Kidney capillary endothelial cell (primary cell): ENCODE measurements at regions not wholly inside any gene's neighbourhood (a gene's known extent, or its start where the extent isn't known, plus 50 kb on each side); places are given as distances from the start of the nearest gene placed in this dataset.
A peak's percentile ranks its signal among the peaks of the same experiment; 100 is the strongest.
"Not testable (repeated sequence)": the region's sequence is repeated elsewhere in the genome, so short reads cannot be mapped to it uniquely, and the experiment has no call there.

ENCODE experiments used
- DNase-seq: peaks from one replicate; pipeline ENCODE4 v3.0.0-alpha.2; 2018; ENCODE audit warnings: low spot score

DNA sequence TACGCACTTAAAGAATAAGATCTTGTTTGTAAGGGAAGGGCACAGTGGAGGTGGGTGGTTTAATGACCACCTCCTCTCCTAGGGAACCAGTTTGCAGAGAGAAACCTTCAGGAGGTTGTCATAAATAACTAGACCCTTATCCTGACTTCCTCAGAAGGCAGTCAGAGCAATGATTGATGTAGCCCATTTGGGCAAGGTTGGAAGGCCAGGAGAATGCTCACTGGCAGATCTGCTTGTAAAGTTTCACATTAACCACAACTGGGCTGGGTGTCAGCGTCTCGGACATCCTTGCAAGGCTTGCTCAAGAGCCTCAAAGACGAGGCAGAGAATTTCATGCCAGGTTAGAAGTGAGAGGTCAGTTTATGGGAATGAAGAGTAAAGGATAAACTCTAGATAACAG is 87.6 kb upstream of the TRABD2B start:
- no peak for DNase-seq

DNA sequence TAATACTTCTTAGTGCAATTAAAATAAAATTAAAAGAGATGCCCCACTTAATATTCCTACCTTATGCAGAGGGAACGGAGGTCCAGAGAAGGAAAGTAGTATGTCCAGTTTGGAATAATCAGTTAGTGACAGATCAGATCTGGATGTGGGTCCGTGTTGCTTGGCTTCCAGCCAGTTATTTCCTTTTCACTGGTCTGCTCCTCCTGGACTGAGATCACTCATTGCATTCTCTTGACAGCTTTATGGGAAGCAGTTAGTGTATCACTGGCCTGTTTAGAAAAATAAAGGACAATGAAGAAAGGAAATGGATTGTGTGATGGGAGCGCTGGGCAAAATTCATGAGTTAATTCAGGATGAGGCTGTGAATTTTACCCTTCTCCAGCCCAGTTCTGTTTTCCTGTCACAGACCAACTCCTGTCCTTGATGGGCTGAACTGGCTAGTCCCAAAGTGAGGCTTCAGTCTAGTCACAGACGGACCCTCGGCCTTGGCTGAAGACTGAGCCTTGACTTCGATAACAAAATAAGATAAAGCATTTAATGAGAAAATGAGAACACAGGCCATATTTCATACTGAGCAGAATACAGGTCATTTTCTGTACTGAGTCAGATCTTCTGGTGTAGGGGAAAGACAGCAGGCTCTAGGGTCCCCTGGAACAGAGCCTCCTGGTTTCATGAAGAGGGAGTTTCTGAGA is 85.2 kb upstream of the TRABD2B start:
- DNase-seq: peak; percentile 10

DNA sequence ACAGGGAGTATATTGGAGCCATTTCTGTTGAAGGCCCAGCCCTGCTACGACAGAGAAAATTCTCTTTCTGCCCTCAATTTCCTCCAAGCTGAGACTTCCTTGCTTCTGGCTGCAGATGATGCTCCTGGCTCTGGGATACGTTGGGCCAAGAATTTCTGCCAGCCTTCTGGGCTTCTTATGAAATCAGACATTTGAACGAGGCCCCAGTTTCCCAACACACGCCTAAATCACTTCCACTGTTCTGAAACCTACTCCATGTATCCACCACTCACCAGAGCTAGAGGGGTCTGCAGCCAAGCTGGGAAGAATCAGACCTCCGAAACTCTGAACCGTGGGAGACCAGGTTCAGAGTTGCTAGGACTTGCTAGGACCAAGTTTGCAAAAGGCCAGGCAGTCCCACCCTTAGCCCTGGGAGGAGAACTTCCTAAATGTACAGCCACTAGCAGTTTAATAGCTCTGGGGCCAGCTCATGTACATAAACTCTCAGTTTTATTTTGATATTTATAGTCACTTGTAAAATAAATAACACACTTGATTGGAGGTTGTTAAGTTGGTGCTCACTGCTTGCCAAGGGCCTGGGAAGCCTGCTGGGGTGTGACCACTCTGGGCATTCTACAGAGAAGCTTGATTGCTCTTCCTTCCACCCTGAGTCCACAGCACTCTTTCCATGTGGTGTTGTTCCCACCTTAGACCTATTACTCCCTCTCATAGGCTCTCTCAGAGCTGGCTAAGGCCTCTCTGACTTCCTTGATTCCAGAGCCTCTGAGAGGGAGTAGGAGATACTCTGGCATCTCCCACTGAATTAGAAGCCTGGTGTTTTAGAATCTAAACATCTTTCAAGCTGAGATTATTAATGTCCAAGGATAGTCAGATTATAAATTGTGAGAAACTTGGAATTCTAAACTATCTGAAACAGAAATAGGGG is 83.4 kb upstream of the TRABD2B start:
- DNase-seq: no peak

DNA sequence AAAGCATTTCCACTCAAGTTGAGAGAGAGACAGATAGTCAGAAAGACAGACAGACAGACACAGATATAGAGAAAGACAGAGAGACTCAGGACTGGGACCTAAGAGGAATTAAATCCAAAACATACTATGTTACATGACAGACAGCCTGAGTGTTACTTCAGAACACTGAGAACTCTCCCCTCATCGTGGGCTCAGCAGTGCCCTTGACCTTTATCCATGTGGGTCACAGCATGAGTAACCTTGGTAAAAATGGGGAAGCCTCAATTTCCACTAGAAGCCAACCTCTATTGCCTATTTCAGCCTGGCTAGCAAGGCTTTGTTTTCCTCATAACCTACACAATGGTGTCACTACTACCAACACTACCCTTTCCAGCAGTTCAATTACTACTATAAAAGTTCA is 81.9 kb upstream of the TRABD2B start:
- no peak for DNase-seq

DNA sequence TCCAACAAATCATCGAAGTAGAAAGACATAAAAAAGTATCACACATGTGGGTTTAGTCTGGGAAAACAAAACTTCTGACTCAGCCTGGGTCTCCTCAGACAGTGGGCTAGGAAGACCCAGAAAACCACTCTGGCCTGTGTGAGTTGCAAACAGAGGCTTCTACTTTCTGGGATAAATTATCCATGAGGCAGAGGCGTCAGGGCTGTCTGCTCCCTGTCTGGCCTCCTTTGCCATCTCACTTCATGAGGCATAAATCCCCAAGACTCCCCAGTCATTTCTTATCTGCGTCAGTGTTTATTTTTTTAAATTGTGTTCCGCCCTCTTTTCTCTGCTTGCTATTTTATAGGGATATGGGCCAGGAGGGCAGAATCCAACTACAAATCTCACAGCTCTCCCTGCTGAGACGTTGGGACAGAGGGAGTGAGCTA is 80.6 kb upstream of the TRABD2B start:
- DNase-seq: no peak

DNA sequence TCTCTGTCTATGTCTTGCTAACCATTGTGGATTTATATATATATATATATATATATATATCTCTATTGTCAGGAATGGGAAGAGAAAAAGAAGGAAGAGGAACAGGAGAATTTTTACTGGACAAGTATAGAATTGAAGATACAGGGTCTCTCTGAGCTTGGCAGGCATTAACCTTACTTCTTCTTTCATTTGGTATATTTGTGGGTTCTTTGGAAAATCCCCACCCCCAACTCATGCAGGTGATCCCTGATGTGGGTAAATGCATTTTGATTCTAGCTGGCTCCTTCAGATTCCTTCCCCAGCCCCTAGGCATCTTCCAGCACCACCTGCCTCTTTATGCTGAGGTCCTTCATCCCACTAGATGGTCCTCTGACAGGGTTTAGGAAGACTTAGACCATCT is 78.8 kb upstream of the TRABD2B start:
- DNase-seq: no peak

DNA sequence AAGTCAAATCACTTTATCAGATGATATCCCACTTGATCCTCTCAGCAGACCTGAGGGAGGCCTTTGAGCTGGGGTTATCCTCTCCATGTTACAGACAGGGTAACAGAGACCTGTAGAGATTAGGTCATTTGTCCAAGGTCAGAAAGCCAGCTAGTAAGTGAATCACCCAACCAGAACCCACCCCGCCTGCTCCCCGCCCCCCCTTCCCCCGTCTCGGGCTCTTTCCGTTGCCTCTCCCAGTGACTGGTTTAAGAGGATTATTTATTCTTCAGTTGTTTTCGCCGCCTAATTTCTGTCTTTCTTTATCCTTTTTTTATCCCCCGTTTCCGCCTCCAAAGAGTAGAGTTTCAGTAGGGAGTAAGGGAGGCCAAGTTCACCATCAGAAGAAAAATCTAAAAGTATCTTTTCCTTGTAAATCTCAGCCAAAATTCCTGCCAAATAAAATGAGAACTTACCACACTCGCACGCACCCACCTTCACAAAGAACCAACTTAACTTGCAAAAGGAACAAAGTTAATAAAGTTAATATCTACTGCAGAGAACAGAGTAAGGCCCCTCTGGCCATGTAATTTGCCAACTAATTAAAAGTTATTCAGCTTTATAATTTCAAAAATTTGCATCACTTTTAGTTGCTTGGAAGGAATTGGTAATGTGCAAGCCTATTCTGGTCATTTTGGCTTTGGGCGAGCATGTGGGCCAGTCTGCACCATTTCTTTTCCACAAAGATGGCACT is 76.8 kb upstream of the TRABD2B start:
- no peak for DNase-seq

DNA sequence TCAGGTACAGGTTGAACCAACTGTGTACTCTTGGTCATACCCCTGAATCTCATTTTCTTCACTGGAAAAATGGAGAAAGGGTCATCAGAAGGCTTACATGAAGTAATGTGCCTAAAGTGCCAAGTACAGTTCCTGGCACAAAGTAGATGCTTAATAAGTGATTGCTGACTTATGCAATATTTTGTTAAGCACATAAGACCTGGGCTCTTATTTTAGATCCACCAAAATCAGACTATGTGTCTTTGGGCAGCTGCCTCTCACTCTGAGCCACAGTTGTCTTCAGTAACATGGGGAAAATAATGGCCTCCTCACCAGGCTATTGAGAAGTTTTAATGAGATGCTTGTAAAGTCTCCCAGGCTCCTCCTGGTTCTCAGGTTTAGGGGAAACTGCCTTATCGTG is 74.3 kb upstream of the TRABD2B start:
- no peak for DNase-seq

DNA sequence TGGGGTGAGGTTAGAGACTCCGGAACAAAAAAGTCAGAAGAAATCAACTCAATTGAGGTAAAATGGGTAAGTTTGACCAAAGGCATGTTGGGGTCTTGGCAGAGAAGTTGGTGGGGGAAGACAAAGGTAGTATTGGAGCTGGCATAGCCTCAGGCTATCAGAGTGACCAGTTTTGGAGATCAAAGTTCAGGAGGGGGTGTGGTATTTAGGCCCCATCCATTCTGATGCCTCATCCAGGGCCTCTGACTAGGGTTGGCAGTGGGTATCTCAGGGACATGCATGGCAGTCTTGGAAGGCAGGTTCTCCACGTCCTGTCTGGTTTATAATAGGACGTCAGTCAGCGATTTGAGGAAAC is 73.2 kb upstream of the TRABD2B start:
- no peak for DNase-seq

DNA sequence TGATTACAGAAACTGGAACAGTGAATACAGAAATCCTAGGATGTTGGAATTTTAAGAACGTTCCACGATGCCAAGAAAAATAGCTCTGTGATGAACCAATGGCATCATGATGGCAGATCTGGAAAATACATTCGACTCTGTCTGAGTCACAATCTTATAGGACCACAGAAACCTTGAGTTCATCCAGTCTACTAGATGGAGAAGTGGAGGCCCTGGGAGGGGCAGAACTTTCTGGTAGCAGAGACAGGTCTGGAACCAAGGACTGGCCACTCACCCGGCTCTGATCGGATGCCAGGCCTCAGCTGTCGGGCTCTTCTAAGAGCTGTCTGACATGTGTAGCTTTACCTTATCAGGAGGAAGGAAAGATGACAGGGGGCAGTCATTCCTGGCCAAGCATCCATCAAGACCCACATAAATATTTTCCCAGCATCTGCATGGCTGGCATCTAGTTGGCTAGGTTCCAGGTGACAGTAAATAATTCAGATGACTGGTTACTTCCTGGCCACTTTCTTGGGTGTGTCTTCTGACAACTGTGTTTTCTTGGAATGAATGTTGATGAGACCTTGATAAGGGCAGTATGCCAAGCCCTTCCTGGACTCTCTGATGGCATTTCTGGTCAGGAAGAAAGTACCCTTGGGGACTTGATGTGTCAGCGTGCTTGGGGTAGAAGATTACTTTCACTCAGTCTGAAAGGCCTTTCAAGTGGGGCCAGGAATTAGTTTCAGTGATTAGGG is 72.6 kb upstream of the TRABD2B start:
- peak; percentile 20 for DNase-seq

DNA sequence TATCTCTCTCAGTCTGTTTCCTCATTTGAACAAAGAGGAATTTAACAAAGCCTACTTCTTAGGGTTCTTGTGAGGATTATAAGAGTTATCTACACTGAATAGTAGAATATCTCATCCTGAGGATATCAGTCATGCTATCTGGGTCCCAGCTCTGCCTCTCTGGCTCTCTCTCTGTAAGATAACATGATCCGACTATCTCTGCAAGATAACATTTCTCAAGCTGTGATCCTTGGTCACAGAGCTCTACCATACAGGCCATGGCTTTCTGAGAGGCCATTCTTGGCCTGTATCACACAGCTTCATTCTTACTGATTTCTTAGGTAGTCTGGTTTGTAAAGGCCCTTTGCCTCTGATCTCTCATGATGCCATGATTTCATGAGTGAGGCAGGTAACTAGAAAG is 71.0 kb upstream of the TRABD2B start:
- DNase-seq: no peak

DNA sequence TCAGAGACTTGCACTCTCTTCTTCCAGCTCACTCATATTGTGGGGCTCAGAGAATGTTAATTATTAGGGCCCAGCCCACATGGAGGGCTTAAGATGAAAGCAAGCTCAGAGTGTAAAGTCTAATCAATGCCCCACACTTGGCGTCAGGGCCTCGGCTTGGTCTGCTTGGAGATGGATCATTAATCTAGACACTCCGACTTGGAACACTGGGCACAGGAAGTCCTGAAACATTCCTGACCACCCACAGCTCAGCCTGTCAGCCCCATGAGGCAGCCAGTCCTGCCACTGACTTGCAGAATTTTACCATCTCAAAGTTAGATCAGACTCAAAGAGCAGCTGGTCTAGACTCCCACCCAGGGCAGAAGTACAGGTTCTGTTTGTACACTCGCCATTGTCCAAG is 69.8 kb upstream of the TRABD2B start:
- DNase-seq: no peak

DNA sequence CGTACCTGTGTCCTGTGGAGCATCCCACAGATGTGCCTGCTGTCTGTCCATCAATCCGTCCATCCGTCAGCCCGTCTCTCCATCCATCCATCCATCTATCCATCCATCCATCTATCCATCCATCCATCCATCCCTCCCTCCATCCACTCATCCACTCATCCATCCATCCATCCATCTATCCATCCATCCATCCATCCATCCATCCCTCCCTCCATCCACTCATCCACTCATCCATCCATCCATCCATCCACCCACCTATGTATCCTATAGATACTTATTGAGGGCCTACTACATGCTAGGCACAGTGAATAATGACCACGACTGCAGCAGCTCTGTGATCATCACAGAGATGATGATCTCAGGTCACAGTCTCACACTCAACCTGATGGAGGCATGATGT is 67.5 kb upstream of the TRABD2B start:
- not testable (repeated sequence) for DNase-seq

DNA sequence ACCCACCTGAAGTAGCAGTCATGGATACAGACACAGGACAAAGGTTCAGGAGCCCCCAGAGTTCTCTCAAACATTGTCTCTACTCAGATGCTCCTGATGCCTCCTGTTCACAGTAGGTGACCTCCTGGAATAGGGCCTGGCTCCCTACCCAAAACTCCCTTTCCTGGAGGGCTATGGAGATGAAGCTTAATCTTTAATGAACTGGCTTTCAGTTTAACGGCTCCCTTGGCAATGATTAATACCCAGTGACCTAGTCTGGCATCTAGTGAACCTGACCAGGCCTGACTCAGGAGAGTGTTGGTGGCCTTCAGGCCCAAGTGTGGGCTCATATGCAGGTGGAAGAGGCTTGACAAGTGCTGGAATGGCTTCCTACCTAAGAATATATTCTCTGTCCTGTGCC is 65.2 kb upstream of the TRABD2B start:
- DNase-seq: no peak

DNA sequence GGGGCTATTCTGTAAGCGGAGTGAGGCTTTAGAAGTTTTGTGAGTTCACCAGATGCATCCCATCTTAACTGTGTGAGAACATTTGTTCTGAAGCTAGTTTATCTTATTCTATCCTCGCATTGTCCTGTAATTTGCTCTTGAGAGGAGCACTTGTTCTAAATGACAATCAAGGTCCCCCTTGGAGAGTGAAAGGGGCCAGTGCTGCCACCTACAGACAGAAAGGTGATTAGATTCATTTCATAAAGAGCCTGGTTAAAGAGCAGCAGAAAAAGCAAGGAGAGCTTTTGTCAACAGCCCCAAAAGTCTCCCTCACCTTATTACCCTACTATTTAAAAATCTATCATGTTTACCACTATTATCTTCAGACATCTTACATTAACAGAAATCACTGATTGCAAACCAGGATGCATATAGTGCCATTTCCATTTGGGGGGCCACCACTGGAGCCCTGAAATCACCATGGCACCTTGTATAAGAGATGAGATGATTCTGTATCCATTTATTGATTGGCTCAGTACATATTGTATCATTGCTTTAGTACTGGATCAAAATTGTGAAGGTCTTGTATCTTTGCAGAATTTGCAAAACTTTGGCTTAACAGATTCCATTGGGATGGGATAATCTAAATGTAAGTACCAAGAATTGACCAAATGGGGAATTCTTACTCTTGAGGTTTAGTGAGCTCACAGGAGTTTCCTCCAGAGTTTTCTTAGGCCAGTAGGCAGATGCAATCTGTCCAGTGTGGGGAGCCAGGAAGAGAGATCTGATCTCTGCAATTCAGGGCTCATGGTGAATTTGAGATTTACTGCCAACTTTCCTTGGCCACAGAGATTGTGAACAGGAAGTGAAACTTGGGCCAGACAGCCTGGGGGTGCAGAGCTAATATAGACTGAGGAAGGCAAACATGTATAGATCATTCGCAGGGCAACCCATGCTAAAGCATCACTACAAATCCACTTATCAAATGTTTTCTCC is 64.3 kb upstream of the TRABD2B start:
- DNase-seq: peak; percentile 46

DNA sequence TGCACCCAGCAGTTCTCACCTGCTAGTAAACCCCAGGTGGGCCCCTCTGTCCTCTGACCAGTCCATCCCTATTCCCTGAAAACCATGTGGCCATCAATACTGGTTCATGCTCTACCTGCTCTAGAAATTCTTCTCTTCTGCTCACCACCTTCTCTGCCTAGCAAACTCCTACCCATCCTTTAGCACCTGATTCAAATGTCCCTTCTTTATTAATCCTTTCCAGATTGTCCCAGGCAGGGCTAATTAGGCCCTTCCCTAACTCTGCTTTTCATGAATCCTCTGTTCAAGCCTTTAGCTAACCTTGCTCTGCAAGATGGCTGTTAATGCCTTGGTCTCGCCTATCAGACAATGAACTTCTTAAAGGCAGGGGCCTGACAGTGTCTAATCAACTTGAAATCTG is 62.1 kb upstream of the TRABD2B start:
- no peak for DNase-seq

DNA sequence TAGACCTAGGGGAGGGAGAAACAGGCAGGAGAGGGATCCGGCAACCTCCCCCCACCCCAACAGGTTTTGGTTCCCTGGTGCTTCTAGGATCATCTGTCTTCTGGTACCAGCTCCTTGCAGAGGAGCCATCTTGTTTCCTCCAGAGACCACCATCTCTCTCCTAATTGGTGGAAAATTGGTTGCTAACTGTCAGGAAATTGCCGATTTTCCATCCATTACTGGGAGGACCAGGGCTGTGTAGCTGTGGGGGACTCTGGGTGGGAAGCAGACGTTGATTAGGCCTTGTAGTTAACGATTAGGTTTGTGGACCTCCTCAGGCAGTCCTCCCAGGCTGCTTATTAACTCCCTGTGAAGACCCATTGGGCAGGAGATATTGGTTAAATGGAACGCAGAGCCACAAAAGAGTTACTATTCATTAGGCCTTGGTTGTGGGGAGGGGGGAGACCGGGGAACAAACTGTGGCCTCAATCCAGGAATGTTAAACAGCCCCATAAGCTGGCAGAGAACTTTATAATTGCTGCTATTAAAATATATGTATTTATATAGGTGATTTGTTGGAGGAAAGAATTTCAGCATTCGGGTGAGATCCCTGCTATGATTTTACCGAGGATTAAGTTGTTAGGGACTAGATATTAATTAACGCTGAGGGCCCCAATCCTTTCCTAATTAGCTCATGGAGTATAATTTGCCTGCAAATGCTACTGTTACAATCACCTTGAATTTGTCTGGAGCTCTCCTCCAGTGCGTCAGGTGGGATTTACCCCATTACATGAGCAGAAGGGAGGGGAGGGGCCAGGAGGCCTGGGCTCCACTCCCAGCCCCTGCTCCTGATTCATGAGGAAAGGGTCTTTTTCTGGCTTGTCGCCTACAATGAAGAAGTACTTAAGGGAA is 61.2 kb upstream of the TRABD2B start:
- no peak for DNase-seq

DNA sequence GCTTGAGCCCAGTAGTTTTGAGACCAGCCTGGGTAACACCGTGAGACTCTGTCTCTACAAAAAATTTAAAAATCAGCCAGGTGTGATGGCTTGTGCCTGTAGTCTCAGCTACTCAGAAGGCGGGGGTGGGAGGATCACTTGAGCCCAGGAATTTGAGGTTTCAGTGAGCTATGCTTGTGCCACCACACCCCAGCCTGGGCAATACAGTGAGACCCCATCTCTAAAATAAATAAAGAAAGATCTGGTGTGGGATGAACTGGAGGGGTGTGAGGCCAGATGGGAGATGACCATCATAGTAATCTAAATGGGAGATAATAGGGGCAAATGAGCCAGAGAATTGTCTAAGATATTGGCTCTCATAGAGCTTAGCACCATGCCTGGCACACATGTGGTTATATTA is 60.1 kb upstream of the TRABD2B start:
- no peak for DNase-seq

DNA sequence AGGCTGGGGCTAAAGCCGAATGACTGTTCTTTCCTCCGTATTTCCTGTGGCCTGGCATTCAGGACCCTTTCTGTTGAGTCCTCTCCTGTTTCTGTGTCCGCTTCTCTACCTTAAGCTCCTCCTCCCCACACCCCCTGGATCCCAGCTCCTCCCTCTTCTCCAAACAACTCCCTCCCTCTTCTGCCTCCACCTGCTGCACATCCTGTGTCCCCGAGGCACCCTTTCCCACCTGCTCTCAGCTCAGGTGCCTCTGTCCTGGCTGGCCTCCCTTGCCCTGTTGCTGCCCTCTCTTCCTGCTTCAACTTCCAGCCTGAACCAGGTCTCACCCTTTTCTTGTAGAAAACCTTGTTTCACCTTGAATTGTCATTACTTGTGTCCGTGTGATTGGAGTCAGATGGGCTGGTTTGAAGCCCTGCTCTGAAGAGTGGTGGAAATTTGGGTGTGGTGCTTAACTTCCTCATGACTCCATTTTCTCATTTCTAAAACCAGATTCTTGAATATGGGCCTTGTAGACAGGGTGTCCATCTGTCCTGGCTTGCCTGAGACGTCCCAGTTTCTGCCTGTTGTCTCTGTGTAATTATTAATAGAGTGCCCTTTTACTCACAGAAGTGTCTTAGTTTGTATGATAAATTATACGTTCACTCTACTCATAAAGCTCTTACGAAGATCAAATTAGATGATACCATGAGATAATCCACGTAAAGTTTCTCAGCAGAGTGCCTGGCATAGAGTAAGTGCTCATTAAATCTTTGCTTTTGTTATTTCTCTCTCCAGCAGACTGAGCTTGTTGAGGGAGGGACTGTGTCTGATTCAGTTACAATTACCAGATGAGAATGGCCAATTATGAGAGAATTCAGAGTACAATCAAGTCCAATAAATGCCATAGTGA is 58.9 kb upstream of the TRABD2B start:
- DNase-seq: no peak
